NCI-H69 (cell line): ENCODE measurements at regions not wholly inside any gene's neighbourhood (a gene's known extent, or its start where the extent isn't known, plus 50 kb on each side); places are given as distances from the start of the nearest gene placed in this dataset.
A peak's percentile ranks its signal among the peaks of the same experiment; 100 is the strongest.

Experiments
- DNase-seq: peaks from one replicate; lab custom pipeline; 2025; lab: John Stamatoyannopoulos, UW

- DNase-seq, result no peak
Observed at GRCh38 chr1:229819091-229819490, 193.0 kb downstream of the URB2 start.

- DNase-seq, result no peak
Observed at GRCh38 chr1:229822026-229822425, 196.0 kb downstream of the URB2 start.

- no peak for DNase-seq
Observed at GRCh38 chr1:229825042-229825441, 199.0 kb downstream of the URB2 start.

- no peak for DNase-seq
Observed at GRCh38 chr1:229828461-229828860, 202.4 kb downstream of the URB2 start.

GRCh38 chr1:229832695-229833094 is 206.6 kb downstream of the URB2 start:
- DNase-seq, result no peak

- DNase-seq, result no peak
Observed at GRCh38 chr1:229834230-229834629, 208.2 kb downstream of the URB2 start.

- peak; percentile 50 for DNase-seq
Observed at GRCh38 chr1:229835226-229835625, 209.2 kb downstream of the URB2 start.

- peak; percentile 91 for DNase-seq
Observed at GRCh38 chr1:229836324-229836723, 210.3 kb downstream of the URB2 start.

- DNase-seq, result no peak
Observed at GRCh38 chr1:229838204-229838603, 212.2 kb downstream of the URB2 start.

- DNase-seq, result no peak
Observed at GRCh38 chr1:229839800-229840199, 213.8 kb downstream of the URB2 start.

GRCh38 chr1:229841230-229841629 is 215.2 kb downstream of the URB2 start:
- DNase-seq, result no peak

- DNase-seq, result no peak
Observed at GRCh38 chr1:229842302-229843255, 216.5 kb downstream of the URB2 start.

- DNase-seq, result peak; percentile 82
Observed at GRCh38 chr1:229843627-229844238, 217.7 kb downstream of the URB2 start.

- peak; percentile 83 for DNase-seq
Observed at GRCh38 chr1:229844675-229845074, 218.6 kb downstream of the URB2 start.

GRCh38 chr1:229845410-229846138 is 219.5 kb downstream of the URB2 start:
- DNase-seq, result no peak

- DNase-seq, result no peak
Observed at GRCh38 chr1:229846351-229846750, 220.3 kb downstream of the URB2 start.

GRCh38 chr1:229848752-229849677 is 218.0 kb upstream of the GALNT2 start:
- DNase-seq, result peak; percentile 77

GRCh38 chr1:229851511-229851910 is 215.5 kb upstream of the GALNT2 start:
- no peak for DNase-seq

GRCh38 chr1:229853751-229854150 is 213.3 kb upstream of the GALNT2 start:
- DNase-seq, result peak; percentile 52

- no peak for DNase-seq
Observed at GRCh38 chr1:229854620-229855019, 212.4 kb upstream of the GALNT2 start.

GRCh38 chr1:229856009-229856650 is 210.9 kb upstream of the GALNT2 start:
- peak; percentile 13 for DNase-seq
